ENCODE measurements at regions not wholly inside any gene's neighbourhood (a gene's known extent, or its start where the extent isn't known, plus 50 kb on each side); places are given as distances from the start of the nearest gene placed in this dataset.
"Not testable (repeated sequence)": the region's sequence is repeated elsewhere in the genome, so short reads cannot be mapped to it uniquely, and the experiment has no call there.

DNA sequence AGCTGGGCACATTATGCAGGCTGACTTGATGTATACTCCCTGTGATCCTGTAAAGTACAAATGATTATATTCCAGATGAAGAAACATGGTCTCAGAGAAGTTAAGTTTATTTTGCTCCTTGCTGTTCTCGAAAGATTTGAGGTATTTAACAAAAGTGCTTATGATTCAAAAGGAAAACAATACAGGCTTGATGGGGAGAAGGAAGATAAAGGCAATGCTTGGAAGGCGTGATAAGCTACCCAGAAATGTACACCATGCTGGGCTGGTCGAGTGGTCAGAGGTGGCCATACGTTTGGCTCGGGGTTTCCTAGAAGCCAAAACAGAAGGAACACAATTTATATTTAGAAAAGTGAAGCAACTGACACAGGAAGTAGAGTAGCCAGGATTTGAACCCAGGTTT lies 201.0 kb downstream of the KTN1 start:
- Mint-ChIP-seq H3K4me1 (peaks cover 0 to 5% (median 0%) of the 10 kb centered on the region in 4 donors), H3K36me3 (no peaks in the 10 kb centered on the region), H3K27me3 (peaks cover 6% of the 10 kb centered on the region), H3K4me3 (no peak overlapping the region), H3K9me3 (peaks cover 0 to 2% (median 1%) of the 10 kb centered on the region in 7 donors), H3K27ac (no peak overlapping the region)
- Histone ChIP-seq H3K27me3 (ENCODE audit: control insufficient read depth, insufficient read depth, low read length) (no peaks in the 10 kb centered on the region), H3K4me3 (ENCODE audit: low read depth, low read length) (no peak overlapping the region), H3K27ac (ENCODE audit: insufficient read depth, low read length, poor library complexity, severe bottlenecking) (no peak overlapping the region), H3K9me3 (ENCODE audit: control insufficient read depth in 2 of 2, low read length in 2 of 2) (no peaks in the 10 kb centered on the region), H3K4me1 (ENCODE audit: control insufficient read depth, insufficient read depth, low read length, poor library complexity, severe bottlenecking) (no peaks in the 10 kb centered on the region), H3K36me3 (ENCODE audit: control insufficient read depth, insufficient read depth, low read length) (no peaks in the 10 kb centered on the region)
- DNase-seq, result no peak
- ATAC-seq (ENCODE audit: low read depth in 2 of 2), result no peak

DNA sequence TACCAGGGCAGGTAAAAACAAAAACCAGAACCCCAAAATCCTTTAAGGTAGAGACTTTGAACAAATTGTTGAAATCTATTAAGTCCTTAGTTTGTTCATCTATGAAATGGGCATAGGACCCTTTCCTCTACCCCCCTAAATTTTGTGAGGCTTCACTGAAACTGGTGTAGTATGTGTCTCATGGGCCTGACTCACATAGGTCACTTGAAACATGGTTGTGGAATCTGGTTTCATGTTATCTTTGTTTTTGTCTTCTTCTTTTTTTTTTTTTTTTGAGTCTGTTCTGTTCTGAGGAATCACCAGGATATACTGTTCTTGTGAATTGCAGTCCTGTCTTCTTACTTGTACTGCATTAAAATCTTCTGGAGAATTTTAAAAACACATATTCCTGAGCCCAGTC lies 202.2 kb downstream of the KTN1 start:
- H3K36me3 ChIP-seq (ENCODE audit: control insufficient read depth, insufficient read depth, low read length), result no peaks in the 10 kb centered on the region
- no peak overlapping the region for H3K27ac ChIP-seq (ENCODE audit: insufficient read depth, low read length, poor library complexity, severe bottlenecking)
- H3K4me1 ChIP-seq (ENCODE audit: control insufficient read depth, insufficient read depth, low read length, poor library complexity, severe bottlenecking), result no peaks in the 10 kb centered on the region
- peaks cover 0 to 2% (median 1%) of the 10 kb centered on the region in 7 donors for H3K9me3 Mint-ChIP-seq
- no peak overlapping the region for H3K4me3 ChIP-seq (ENCODE audit: low read depth, low read length)
- ATAC-seq (ENCODE audit: low read depth in 2 of 2) (no peak), DNase-seq (no peak)
- H3K9me3 ChIP-seq (ENCODE audit: control insufficient read depth in 2 of 2, low read length in 2 of 2), result no peaks in the 10 kb centered on the region
- no peak overlapping the region for H3K4me3 Mint-ChIP-seq
- no peak overlapping the region for H3K27ac Mint-ChIP-seq
- no peaks in the 10 kb centered on the region for H3K36me3 Mint-ChIP-seq
- H3K27me3 ChIP-seq (ENCODE audit: control insufficient read depth, insufficient read depth, low read length), result peaks cover 1% of the 10 kb centered on the region
- peaks cover 0 to 5% (median 0%) of the 10 kb centered on the region in 4 donors for H3K4me1 Mint-ChIP-seq
- peaks cover 8% of the 10 kb centered on the region for H3K27me3 Mint-ChIP-seq

DNA sequence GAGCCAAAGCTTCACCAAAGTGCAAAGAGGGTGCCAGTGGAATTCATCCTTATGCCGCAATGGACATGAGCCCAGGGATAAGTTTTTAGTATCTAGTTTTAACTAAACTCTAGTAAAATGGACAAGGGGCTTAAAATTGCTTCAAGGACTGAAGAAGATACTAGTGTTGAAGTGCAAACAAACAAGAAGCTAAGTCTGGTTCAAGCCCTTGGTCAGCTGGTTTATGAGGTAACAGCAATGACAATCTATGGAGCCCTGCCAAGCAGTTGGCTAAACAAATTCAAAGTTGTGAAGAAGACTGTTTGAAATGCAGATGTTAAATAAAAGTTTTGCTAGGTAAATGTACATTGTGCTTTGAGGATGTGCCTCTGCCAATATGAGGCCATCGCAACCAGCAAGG lies 209.4 kb downstream of the KTN1 start:
- peaks cover 0 to 5% (median 0%) of the 10 kb centered on the region in 4 donors for H3K4me1 Mint-ChIP-seq
- no peak overlapping the region for H3K27ac Mint-ChIP-seq
- H3K27me3 Mint-ChIP-seq, result peaks cover 19% of the 10 kb centered on the region
- no peak overlapping the region for H3K27ac ChIP-seq (ENCODE audit: insufficient read depth, low read length, poor library complexity, severe bottlenecking)
- no peaks in the 10 kb centered on the region for H3K36me3 ChIP-seq (ENCODE audit: control insufficient read depth, insufficient read depth, low read length)
- H3K4me3 ChIP-seq (ENCODE audit: low read depth, low read length), result no peak overlapping the region
- no peaks in the 10 kb centered on the region for H3K4me1 ChIP-seq (ENCODE audit: control insufficient read depth, insufficient read depth, low read length, poor library complexity, severe bottlenecking)
- no peak overlapping the region for H3K4me3 Mint-ChIP-seq
- DNase-seq (no peak), ATAC-seq (ENCODE audit: low read depth in 2 of 2) (no peak)
- no peaks in the 10 kb centered on the region for H3K36me3 Mint-ChIP-seq
- H3K9me3 Mint-ChIP-seq, result peaks cover 0 to 1% (median 0%) of the 10 kb centered on the region in 7 donors
- peaks cover 1% of the 10 kb centered on the region for H3K27me3 ChIP-seq (ENCODE audit: control insufficient read depth, insufficient read depth, low read length)
- no peaks in the 10 kb centered on the region for H3K9me3 ChIP-seq (ENCODE audit: control insufficient read depth in 2 of 2, low read length in 2 of 2)

DNA sequence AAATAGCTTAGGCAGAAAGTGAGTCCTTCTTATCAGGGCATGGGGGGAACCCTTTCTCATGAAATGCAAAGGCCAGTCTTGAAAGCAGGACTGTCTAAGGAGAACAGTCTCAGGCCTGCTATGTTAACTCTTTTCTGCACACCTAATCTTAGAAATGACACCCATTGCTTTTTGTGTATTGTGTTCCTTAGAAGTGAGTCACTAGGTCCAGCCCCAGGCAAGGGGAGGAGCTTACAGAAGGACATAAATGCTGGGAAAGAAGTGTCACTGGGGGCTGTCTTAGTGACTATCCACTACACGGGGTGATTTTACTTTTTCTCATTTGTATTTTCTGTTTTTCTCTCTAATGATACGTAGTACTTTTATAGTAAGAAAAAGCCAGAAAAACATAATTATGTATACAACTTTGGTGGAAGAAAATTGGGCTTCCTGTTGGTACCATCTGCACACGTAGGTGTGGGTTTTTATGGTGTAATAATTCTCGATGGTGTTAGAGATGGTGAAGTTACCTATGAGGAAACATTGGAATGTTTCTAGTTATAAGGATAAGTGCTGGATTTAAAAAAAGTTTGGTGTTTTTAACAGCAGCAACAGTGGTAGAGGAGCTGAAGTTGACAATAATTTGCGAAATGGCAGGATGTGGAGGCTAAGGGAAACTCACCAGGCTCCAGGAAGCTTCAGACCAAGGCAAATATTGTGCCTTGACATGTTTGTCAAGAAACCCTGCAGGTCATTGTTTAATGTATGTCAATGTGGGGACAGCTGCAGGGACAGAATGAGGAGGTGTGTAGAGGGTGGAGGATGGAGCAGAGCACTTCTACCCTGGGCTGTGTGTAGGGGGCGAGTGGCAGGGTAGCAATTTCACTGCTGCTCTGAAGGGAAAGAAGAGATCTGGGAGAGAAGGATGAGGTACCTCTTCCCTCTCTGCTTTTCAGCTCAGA lies 214.9 kb downstream of the KTN1 start:
- DNase-seq (no peak), ATAC-seq (ENCODE audit: low read depth in 2 of 2) (no peak)
- Histone ChIP-seq H3K4me3 (ENCODE audit: low read depth, low read length) (no peak overlapping the region), H3K36me3 (ENCODE audit: control insufficient read depth, insufficient read depth, low read length) (no peaks in the 10 kb centered on the region), H3K27ac (ENCODE audit: insufficient read depth, low read length, poor library complexity, severe bottlenecking) (no peak overlapping the region), H3K9me3 (ENCODE audit: control insufficient read depth in 2 of 2, low read length in 2 of 2) (no peaks in the 10 kb centered on the region), H3K27me3 (ENCODE audit: control insufficient read depth, insufficient read depth, low read length) (no peaks in the 10 kb centered on the region), H3K4me1 (ENCODE audit: control insufficient read depth, insufficient read depth, low read length, poor library complexity, severe bottlenecking) (no peaks in the 10 kb centered on the region)
- no peaks in the 10 kb centered on the region for H3K36me3 Mint-ChIP-seq
- H3K4me1 Mint-ChIP-seq, result no peaks in the 10 kb centered on the region
- no peak overlapping the region for H3K4me3 Mint-ChIP-seq
- peaks cover 0 to 1% (median 0%) of the 10 kb centered on the region in 7 donors for H3K9me3 Mint-ChIP-seq
- H3K27me3 Mint-ChIP-seq, result peaks cover 8% of the 10 kb centered on the region
- H3K27ac Mint-ChIP-seq, result no peak overlapping the region

DNA sequence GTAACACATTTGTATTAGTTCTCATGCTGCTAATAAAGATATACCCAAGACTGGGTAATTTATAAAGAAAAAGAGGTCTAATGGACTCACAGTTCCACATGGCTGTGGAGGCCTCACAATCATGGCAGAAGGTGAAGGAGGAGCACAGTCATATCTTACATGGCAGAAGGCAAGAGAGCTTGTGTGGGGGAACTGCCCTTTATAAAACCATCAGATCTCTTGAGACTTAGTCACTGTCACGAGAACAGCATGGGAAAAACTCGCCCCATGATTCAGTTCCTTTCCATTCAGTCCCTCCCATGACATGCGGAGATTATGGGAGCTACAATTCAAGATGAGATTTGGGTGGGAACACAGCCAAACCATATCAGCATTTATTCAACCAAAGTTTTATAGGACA lies 216.5 kb downstream of the KTN1 start:
- not testable (repeated sequence) for H3K27ac ChIP-seq (ENCODE audit: insufficient read depth, low read length, poor library complexity, severe bottlenecking); H3K4me3 ChIP-seq (ENCODE audit: low read depth, low read length); H3K27me3 ChIP-seq (ENCODE audit: control insufficient read depth, insufficient read depth, low read length); DNase-seq; H3K9me3 ChIP-seq (ENCODE audit: control insufficient read depth in 2 of 2, low read length in 2 of 2); ATAC-seq (ENCODE audit: low read depth in 2 of 2); H3K27me3 Mint-ChIP-seq; H3K36me3 Mint-ChIP-seq; H3K4me1 Mint-ChIP-seq; H3K4me3 Mint-ChIP-seq; H3K27ac Mint-ChIP-seq; H3K9me3 Mint-ChIP-seq; H3K4me1 ChIP-seq (ENCODE audit: control insufficient read depth, insufficient read depth, low read length, poor library complexity, severe bottlenecking); H3K36me3 ChIP-seq (ENCODE audit: control insufficient read depth, insufficient read depth, low read length)

DNA sequence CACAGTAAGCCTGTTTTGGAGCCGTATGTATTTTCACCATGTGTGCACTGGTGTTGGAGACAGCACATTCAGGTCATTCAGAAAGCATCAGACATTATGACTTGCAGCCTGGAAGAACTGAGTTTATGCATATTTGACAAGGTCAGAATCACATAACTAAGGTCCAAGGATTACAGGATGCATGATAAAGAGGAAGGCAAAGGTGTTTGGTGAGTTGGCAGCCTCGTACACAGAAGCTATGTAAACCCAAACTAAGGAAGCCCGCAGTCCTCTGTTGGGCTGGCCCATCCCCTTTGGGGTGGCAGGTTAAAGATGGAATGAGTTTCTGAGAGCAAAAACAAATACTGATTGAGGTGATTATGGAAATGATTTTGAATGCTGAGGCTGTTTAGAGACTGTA lies 218.4 kb downstream of the KTN1 start:
- Mint-ChIP-seq H3K4me3 (no peak overlapping the region), H3K9me3 (peaks cover 0 to 3% (median 0%) of the 10 kb centered on the region in 7 donors), H3K4me1 (peaks cover 0 to 3% (median 0%) of the 10 kb centered on the region in 4 donors), H3K27ac (no peak overlapping the region), H3K27me3 (peaks cover 1% of the 10 kb centered on the region), H3K36me3 (no peaks in the 10 kb centered on the region)
- no peaks in the 10 kb centered on the region for H3K36me3 ChIP-seq (ENCODE audit: control insufficient read depth, insufficient read depth, low read length)
- no peaks in the 10 kb centered on the region for H3K9me3 ChIP-seq (ENCODE audit: control insufficient read depth in 2 of 2, low read length in 2 of 2)
- ATAC-seq (ENCODE audit: low read depth in 2 of 2) (no peak), DNase-seq (no peak)
- H3K27me3 ChIP-seq (ENCODE audit: control insufficient read depth, insufficient read depth, low read length), result no peaks in the 10 kb centered on the region
- H3K4me1 ChIP-seq (ENCODE audit: control insufficient read depth, insufficient read depth, low read length, poor library complexity, severe bottlenecking), result no peaks in the 10 kb centered on the region
- no peak overlapping the region for H3K4me3 ChIP-seq (ENCODE audit: low read depth, low read length)
- no peak overlapping the region for H3K27ac ChIP-seq (ENCODE audit: insufficient read depth, low read length, poor library complexity, severe bottlenecking)

DNA sequence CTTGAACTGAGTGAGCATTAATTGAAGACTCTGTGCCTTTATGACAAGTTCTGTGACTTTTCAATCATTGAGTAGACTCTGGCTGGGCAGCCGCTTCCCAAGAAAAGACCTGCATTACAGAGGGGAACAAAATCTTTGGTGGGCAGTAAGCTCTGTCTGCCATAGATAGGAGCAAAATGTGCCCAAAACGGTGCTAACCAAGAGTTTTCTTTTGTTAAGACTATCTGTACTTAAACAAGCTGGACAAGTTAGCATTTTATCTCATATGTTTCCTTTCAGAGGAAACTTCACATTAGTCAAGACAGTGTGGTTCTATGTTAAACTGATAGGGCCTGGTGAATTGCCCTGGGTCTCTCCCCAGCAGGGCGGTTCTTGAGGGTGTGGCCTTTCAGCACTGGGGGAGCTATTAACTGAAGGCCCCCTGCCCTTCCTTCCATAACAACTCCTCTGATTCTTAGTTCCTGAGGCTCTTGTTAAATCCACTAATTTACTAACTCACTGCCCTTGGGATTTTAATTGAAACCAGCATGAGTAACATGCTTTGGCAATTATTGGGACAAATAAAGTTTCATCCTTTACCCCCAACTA lies 219.6 kb downstream of the KTN1 start:
- H3K27me3 ChIP-seq (ENCODE audit: control insufficient read depth, insufficient read depth, low read length), result no peaks in the 10 kb centered on the region
- H3K9me3 Mint-ChIP-seq, result peaks cover 0 to 3% (median 0%) of the 10 kb centered on the region in 7 donors
- no peak overlapping the region for H3K4me3 Mint-ChIP-seq
- H3K4me1 ChIP-seq (ENCODE audit: control insufficient read depth, insufficient read depth, low read length, poor library complexity, severe bottlenecking), result no peaks in the 10 kb centered on the region
- no peaks in the 10 kb centered on the region for H3K36me3 ChIP-seq (ENCODE audit: control insufficient read depth, insufficient read depth, low read length)
- no peaks in the 10 kb centered on the region for H3K36me3 Mint-ChIP-seq
- no peak overlapping the region for H3K27ac Mint-ChIP-seq
- ATAC-seq (ENCODE audit: low read depth in 2 of 2), result no peak
- H3K9me3 ChIP-seq (ENCODE audit: control insufficient read depth in 2 of 2, low read length in 2 of 2), result no peaks in the 10 kb centered on the region
- H3K27ac ChIP-seq (ENCODE audit: insufficient read depth, low read length, poor library complexity, severe bottlenecking), result no peak overlapping the region
- H3K4me1 Mint-ChIP-seq, result peaks cover 0 to 7% (median 1%) of the 10 kb centered on the region in 4 donors
- H3K27me3 Mint-ChIP-seq, result peaks cover 6% of the 10 kb centered on the region
- no peak for DNase-seq
- no peak overlapping the region for H3K4me3 ChIP-seq (ENCODE audit: low read depth, low read length)
